HS-27A (cell line): ENCODE measurements at regions not wholly inside any gene's neighbourhood (a gene's known extent, or its start where the extent isn't known, plus 50 kb on each side); places are given as distances from the start of the nearest gene placed in this dataset.
"Not testable (repeated sequence)": the region's sequence is repeated elsewhere in the genome, so short reads cannot be mapped to it uniquely, and the experiment has no call there.

ENCODE experiments used
- DNase-seq: peaks from one replicate; pipeline ENCODE4 v3.0.0-alpha.2; 2012; ENCODE audit warnings: low read depth, missing footprints

DNA sequence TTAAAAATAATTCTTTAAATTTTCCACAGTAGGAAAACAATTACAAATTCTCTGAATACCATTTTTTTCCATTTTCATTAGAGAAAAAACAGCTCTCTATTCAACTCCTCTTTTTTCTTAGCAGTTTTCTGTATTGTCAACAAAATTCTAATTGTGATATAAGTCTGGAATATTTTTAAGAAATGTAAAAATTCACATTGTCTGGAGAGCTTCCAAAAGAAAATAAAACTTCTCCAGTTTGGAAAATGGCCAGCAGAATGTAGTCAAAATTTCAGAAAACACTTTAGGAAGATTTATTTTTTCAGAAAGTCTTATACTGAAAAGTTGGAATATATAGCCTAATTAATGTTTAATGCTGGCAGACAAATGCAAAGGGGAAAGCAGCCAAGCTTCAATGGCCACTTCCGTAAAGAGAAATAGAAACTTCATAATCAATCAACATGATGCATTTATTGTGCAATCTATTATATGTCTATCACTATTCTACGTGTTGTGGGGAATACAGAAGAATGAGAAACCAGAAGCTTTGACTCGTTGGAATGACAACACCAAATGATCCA, 733.2 kb upstream of the PKDCC start:
- no peak for DNase-seq

- DNase-seq = no peak
These were observed 728.4 kb upstream of the PKDCC start for GRCh38 chr2:41319437-41319836.

- no peak for DNase-seq
These were observed 727.3 kb upstream of the PKDCC start for GRCh38 chr2:41320491-41320890.

DNA sequence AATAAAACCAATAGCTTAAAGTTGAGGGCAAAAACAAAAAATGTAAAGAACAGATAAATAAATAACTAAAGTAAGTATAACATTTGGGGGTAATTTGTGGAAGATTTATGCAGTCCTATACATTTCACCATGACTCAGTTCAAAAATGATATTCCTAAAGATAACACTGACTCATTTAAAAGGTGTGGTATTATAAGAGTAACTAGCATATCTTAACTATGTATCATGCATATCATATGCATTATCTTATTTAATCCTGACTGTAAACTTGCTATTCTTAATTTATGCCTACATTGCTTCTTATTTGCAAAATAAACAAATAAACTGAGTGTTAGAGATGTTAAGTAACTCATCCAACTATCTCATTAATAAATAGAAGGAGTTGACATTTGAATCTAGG, 726.5 kb upstream of the PKDCC start:
- no peak for DNase-seq

GRCh38 chr2:41326851-41327250, 721.0 kb upstream of the PKDCC start:
- peak; percentile 3 for DNase-seq

- DNase-seq = no peak
These were observed 718.8 kb upstream of the PKDCC start for GRCh38 chr2:41329040-41329439.

DNA sequence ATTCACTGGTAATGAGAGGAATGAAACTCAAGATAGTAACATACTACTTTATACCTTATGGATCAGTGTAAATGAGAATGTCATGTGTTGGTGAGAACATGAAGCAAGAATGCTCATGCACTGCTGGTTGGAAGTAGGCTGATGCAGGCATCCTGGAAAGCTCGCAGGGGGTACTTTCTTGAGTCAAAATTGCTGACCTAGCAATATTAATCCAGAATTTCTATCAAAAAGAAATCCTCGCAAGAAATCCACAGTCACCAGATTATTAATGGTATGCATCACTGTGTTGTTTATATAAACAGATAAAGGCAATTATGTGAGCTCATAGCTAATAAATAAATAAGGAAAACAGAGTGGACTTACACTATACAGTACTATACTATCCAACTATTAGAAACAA, 713.7 kb upstream of the PKDCC start:
- no peak for DNase-seq

GRCh38 chr2:41335573-41335972, 712.2 kb upstream of the PKDCC start:
- DNase-seq = not testable (repeated sequence)

DNA sequence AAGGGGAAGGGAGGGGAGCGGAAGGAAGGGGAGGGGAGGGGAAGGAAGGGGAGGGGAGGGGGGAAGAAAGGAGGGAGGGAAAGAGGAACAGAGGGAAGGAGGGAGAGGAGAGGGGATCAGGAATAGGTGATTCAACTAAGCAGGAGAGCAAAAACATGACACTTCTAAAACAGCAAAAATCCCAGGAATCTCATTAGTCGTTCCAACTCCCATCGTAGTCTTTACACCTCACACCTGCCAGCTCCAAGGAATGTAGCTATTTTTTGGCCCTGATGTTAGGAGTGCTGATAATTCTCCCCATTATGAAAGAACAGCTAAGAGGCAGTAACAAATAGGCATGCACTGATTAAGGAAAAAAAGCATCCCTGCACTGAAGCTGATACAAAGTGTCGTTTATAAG, 709.9 kb upstream of the PKDCC start:
- DNase-seq = no peak

GRCh38 chr2:41344529-41344928, 703.3 kb upstream of the PKDCC start:
- DNase-seq = no peak

GRCh38 chr2:41353060-41353459, 694.8 kb upstream of the PKDCC start:
- DNase-seq = no peak

GRCh38 chr2:41355794-41356193, 692.0 kb upstream of the PKDCC start:
- DNase-seq = no peak

DNA sequence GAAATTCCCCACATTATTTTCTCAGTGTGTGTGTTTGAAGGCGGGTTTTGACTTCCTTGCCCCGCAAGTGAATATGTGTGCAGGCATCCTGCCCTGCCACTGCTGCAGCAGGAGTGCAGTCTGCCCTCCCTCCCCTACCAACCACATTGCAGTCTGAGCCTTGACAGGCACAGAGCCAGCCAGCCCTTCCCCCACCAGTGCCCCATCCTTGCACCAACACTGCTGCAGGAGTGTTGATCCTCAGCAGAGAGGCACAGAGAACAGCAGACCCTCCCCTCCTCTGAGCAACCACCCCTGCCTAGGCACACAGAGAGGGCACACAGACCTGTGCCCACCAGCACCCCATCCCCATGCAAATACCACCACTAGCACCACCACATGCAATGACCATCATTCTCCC, 683.0 kb upstream of the PKDCC start:
- DNase-seq = no peak

DNA sequence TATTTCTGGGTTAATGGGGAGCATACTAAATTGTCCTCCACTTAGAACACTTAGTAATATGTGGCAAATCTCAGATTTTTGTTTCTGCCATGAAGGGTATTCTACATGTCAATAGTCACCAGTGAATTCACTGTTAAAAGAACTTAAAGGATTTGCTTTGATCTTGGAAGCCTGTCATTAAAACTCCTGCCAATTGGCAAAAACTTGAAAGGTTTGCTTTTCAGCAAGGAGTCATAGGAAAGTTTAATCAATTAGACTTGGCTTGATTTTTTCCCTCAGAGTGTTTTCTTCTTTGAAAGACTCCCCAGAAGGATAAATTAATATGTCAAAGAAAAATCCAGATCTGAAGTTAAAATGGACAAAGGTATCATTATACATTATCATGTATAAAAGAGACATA, 671.9 kb upstream of the PKDCC start:
- no peak for DNase-seq

GRCh38 chr2:41377837-41378236, 670.0 kb upstream of the PKDCC start:
- no peak for DNase-seq

GRCh38 chr2:41378420-41378819, 669.4 kb upstream of the PKDCC start:
- DNase-seq = no peak

- DNase-seq = no peak
These were observed 668.2 kb upstream of the PKDCC start for GRCh38 chr2:41379496-41380221.

DNA sequence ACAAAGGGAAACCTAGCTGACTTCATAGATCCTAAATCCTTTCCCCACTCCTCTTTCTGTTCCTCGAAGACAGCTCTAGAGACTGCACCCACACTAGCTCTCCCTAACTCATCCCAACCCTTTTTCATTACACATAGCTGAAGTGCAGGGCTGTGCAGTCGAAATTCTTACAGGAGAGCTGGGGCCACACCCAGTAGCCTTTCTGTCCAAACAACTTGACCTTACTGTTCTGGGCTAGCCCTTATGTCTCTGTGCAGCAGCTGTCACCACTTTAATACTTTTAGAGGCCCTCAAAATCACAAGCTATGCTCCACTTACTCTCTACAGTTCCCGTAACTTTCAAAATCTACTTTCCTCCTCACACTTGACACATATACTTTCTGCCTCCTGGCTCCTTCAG, 666.1 kb upstream of the PKDCC start:
- no peak for DNase-seq

GRCh38 chr2:41387519-41387918, 660.3 kb upstream of the PKDCC start:
- no peak for DNase-seq

DNA sequence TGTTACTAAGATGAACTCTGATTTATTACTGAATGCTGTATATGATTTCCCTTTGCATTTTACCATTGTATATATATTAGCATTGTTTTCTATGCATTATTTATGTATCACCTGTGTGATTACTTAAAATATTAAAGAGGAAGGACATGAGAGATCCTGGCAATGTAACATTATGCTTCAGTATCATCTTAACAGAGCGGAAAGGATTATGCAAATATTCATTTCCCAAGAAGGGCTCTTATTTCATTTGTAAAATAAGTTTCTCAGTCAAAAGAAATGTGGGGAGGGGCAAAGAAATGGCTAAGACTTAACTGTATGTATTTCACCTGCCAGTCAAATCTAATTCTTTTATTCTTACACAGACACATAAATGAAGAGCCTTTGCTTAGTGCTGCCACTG, 654.2 kb upstream of the PKDCC start:
- DNase-seq = no peak

DNA sequence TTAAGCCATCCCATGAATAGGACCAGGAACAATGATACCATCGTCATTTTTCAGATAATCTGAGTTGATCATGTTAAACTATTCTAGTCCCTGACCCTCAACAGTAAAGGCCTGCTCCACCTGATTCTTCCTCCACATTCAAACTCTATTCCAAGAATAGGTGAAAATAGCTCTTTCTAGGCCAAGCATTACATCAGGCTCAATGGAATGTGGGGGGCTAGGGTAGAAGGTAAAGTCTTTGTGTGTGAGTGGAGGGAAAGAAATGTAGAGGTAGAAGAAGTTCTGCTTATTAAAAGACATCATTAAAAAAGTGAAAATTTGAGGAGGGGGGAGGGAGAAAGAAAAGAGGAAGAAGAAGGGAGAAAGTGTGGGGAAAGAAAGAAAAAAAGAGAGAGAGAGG, 653.3 kb upstream of the PKDCC start:
- DNase-seq = no peak

DNA sequence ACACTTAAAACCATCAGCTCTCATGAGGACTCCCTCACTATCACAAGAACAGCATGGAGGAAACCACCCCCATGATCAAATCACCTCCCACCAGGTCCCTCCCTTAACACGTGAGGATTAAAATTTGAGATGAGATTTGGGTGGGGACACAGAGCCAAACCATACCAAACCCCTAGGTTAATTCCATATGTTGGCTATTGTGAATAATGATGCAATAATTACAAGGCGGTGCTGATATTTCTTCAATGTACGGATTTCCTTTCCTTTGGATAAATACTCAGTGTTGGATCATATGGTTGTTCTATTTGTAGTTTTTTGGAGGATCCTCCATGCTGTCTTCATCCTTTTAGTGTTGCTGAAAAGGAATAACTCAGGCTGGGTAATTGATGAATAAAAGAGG, 652.1 kb upstream of the PKDCC start:
- DNase-seq = no peak

DNA sequence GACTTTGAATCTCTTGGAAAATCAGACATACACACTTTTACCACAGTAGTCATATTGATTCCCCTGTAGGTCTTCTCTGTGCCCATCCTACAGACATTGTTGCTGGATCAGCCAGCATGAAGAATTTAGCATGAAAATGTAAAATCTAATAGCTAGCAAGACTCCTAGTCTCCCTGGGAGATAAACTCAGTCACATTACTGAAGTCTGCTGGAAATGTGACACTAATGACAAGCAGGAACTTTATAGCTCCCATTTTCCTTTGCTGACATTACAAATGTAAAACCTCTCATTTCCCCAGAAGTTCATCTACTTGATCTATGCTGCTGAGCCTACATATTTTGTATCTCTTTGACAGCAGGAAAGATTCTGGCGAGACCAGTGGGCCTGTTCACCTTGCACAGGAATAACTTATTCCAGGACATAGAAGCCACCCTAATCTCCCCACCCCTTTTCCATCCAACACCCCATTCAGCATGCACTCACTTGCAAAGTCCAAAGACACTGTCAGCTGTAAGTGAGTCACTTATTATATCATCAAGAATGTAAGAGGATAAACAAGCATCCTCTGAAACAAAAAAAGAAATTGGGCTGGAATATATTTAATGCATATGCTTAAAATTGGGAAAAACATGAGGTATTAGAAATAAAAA, 648.3 kb upstream of the PKDCC start:
- no peak for DNase-seq
